ENCODE measurements at regions not wholly inside any gene's neighbourhood (a gene's known extent, or its start where the extent isn't known, plus 50 kb on each side); places are given as distances from the start of the nearest gene placed in this dataset.

DNA sequence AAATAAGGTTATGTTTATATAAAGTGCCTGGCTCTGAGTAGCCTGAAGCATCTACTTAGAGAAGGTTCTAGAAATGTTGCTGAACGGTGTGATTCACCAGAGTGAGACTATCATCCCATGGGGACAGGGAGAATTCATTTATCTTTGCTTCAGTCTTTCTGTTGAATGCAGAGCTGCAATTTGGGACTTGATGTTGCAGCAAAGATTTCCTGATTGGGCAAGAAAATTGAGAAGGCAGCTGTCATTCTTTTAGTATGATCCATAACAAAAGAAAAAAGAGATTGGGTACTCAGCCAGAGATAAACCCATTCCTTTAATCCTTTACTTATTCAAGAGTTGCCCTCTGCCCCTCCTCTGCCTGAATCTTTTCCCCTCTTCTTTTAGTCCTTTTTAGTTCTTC is 456.3 kb upstream of the WWC1 start:
- ChIA-PET POLR2A (no interaction called here), CTCF (no interaction called here)

More for the DNA sequence above, 456.3 kb upstream of the WWC1 start:
- Histone ChIP-seq H3K4me3 (replicated peaks in 1 of 3; ENCODE audit: insufficient read depth in 1 of 3, low read depth in 1 of 3, low read length in 3 of 3) (no peak overlapping the region), H3K27ac (ENCODE audit: insufficient read depth, low read depth, low read length) (no peak overlapping the region), H3K4me2 (ENCODE audit: insufficient read depth, low read length) (no peak overlapping the region), H2AFZ (ENCODE audit: low read depth, low read length) (no peak overlapping the region), H3K9me1 (replicated peaks; ENCODE audit: control insufficient read depth, extremely low read depth, insufficient read depth, low read length) (no peaks in the 10 kb centered on the region), H3K9me3 (replicated peaks; ENCODE audit: control insufficient read depth, insufficient read depth, low read length) (peaks cover 3% of the 10 kb centered on the region), H3K9ac (replicated peaks; ENCODE audit: extremely low read depth, insufficient read depth, low read length) (no peak overlapping the region), H3K79me2 (ENCODE audit: control insufficient read depth, insufficient read depth, low read length) (no peaks in the 10 kb centered on the region), H3K27me3 (ENCODE audit: control insufficient read depth in 2 of 2, insufficient read depth in 2 of 2, low read length in 2 of 2) (no peaks in the 10 kb centered on the region), H3K36me3 (ENCODE audit: control insufficient read depth in 2 of 2, extremely low read depth in 1 of 2, insufficient read depth in 2 of 2, low read length in 2 of 2) (no peaks in the 10 kb centered on the region), H3K4me1 (ENCODE audit: control insufficient read depth, extremely low read depth, insufficient read depth, low read length) (no peaks in the 10 kb centered on the region), H4K20me1 (replicated peaks; ENCODE audit: control insufficient read depth, extremely low read depth, insufficient read depth, low read length) (no peaks in the 10 kb centered on the region)
- no peak for DNase-seq (ENCODE audit: low read depth, low spot score)
- no TSS peak for BruUV-seq (replicated peaks)
- dilution Hi-C loops (cut with MboI; ENCODE audit: extremely low pct_ligation_motif_present, low sequenced_read_pairs), result no loop called here
- TF ChIP-seq POLR2AphosphoS5 (IDR thresholded peaks at IDR 0.05; ENCODE audit: insufficient read depth, low read depth, low read length) (no peak), MYC (IDR thresholded peaks at IDR 0.05; ENCODE audit: low read depth, low read length) (no peak), EZH2 (IDR thresholded peaks at IDR 0.05; ENCODE audit: borderline replicate concordance, low read depth, low read length, severe bottlenecking) (no peak), GATA2 (IDR thresholded peaks at IDR 0.05; ENCODE audit: insufficient read depth, insufficient read length, low read depth, low read length) (no peak), POLR2A (IDR thresholded peaks at IDR 0.05; ENCODE audit: low read depth, low read length) (no peak), JUN (IDR thresholded peaks at IDR 0.05; ENCODE audit: borderline replicate concordance, insufficient read depth, insufficient read length, low read depth) (no peak), FOS (IDR thresholded peaks at IDR 0.05; ENCODE audit: borderline replicate concordance, insufficient read depth, low read length) (no peak)
- TF ChIP-seq, protein P1, sequence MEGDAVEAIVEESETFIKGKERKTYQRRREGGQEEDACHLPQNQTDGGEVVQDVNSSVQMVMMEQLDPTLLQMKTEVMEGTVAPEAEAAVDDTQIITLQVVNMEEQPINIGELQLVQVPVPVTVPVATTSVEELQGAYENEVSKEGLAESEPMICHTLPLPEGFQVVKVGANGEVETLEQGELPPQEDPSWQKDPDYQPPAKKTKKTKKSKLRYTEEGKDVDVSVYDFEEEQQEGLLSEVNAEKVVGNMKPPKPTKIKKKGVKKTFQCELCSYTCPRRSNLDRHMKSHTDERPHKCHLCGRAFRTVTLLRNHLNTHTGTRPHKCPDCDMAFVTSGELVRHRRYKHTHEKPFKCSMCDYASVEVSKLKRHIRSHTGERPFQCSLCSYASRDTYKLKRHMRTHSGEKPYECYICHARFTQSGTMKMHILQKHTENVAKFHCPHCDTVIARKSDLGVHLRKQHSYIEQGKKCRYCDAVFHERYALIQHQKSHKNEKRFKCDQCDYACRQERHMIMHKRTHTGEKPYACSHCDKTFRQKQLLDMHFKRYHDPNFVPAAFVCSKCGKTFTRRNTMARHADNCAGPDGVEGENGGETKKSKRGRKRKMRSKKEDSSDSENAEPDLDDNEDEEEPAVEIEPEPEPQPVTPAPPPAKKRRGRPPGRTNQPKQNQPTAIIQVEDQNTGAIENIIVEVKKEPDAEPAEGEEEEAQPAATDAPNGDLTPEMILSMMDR (IDR thresholded peaks at IDR 0.05; ENCODE audit: extremely low read depth in 1 of 2, insufficient read depth in 1 of 2, low read depth in 1 of 2, low read length in 2 of 2), result no peak
- TF ChIP-seq, protein P2, sequence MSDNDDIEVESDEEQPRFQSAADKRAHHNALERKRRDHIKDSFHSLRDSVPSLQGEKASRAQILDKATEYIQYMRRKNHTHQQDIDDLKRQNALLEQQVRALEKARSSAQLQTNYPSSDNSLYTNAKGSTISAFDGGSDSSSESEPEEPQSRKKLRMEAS (IDR thresholded peaks at IDR 0.05; ENCODE audit: insufficient read depth, insufficient read length), result no peak
- intact Hi-C loops (cut with micrococcal nuclease), result no loop called here
- FAIRE-seq, result no peak

Measured in endothelial cell of umbilical vein (primary cell).